ENCODE measurements at regions not wholly inside any gene's neighbourhood (a gene's known extent, or its start where the extent isn't known, plus 50 kb on each side); places are given as distances from the start of the nearest gene placed in this dataset.

DNA sequence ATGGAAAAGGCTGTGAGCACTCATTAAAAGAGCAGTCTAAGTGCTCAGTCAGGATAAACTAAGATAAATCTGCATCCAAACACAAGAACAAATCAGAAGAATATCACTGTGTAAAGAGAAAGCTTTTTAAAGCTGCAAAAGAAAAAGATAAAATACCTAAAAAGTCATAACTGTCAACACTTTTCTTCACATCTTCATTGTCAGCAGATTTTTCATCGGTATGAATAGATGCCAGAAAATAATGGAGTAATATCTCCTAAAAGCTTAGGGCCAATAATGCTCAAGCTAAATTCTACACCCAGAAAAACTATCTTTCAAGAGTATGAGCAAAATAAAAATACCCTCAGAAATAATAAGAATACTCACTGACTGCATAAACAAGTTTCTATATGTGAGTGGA lies 54.0 kb upstream of the PALMD start:
- TF ChIP-seq YY1 (IDR thresholded peaks at IDR 0.05; ENCODE audit: low read depth, low read length) (no peak), CREB1 (IDR thresholded peaks at IDR 0.05) (no peak), CBX8 (IDR thresholded peaks at IDR 0.05; ENCODE audit: borderline replicate concordance, low read depth, low read length) (no peak), EGR1 (IDR thresholded peaks at IDR 0.05; ENCODE audit: borderline replicate concordance, low read depth, low read length) (no peak)
- TF ChIP-seq, protein P1, sequence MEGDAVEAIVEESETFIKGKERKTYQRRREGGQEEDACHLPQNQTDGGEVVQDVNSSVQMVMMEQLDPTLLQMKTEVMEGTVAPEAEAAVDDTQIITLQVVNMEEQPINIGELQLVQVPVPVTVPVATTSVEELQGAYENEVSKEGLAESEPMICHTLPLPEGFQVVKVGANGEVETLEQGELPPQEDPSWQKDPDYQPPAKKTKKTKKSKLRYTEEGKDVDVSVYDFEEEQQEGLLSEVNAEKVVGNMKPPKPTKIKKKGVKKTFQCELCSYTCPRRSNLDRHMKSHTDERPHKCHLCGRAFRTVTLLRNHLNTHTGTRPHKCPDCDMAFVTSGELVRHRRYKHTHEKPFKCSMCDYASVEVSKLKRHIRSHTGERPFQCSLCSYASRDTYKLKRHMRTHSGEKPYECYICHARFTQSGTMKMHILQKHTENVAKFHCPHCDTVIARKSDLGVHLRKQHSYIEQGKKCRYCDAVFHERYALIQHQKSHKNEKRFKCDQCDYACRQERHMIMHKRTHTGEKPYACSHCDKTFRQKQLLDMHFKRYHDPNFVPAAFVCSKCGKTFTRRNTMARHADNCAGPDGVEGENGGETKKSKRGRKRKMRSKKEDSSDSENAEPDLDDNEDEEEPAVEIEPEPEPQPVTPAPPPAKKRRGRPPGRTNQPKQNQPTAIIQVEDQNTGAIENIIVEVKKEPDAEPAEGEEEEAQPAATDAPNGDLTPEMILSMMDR (IDR thresholded peaks at IDR 0.05; ENCODE audit: control extremely low read depth in 1 of 3, insufficient read depth in 1 of 3, low read depth in 1 of 3, low read length in 3 of 3): no peak
